Stimulated activated memory B cell treated with anti-CD40 and anti-IgM and Interleukin-4, amounts not matched to agents 10 μg/mL and 1 μg/mL and 100 μg/mL, for 72 hours (primary cell): ENCODE measurements at regions not wholly inside any gene's neighbourhood (a gene's known extent, or its start where the extent isn't known, plus 50 kb on each side); places are given as distances from the start of the nearest gene placed in this dataset.

ENCODE experiments used
- ATAC-seq: fragments of 150-1000 bp; cut with Tn5 transposase; 2 replicates; pipeline ENCODE4 v1.10.0; 2021
- H3K27ac Mint-ChIP-seq: one replicate; pipeline ENCODE4 v1.8.0; 2022; ENCODE audit warnings: mild to moderate bottlenecking, mixed read lengths
- H3K27me3 Mint-ChIP-seq: one replicate; pipeline ENCODE4 v1.8.0; 2022; ENCODE audit warnings: mixed read lengths
- H3K36me3 Mint-ChIP-seq: one replicate; pipeline ENCODE4 v1.8.0; 2022; ENCODE audit warnings: mixed read lengths
- H3K4me1 Mint-ChIP-seq: one replicate; pipeline ENCODE4 v1.8.0; 2022; ENCODE audit warnings: mixed read lengths
- H3K4me3 Mint-ChIP-seq: one replicate; pipeline ENCODE4 v1.8.0; 2022; ENCODE audit warnings: mild to moderate bottlenecking, moderate library complexity, mixed read lengths
- H3K9me3 Mint-ChIP-seq: one replicate; pipeline ENCODE4 v1.8.0; 2022; ENCODE audit warnings: mixed read lengths

GRCh38 chr4:41396214-41396613, 139.5 kb downstream of the UCHL1 start:
- ATAC-seq = no peak
- H3K27ac Mint-ChIP-seq = no peak overlapping the region
- no peaks in the 10 kb centered on the region for H3K9me3 Mint-ChIP-seq
- no peaks in the 10 kb centered on the region for H3K27me3 Mint-ChIP-seq
- H3K4me3 Mint-ChIP-seq = no peak overlapping the region
- H3K36me3 Mint-ChIP-seq = no peaks in the 10 kb centered on the region
- no peaks in the 10 kb centered on the region for H3K4me1 Mint-ChIP-seq

GRCh38 chr4:41396869-41397268, 140.1 kb downstream of the UCHL1 start:
- H3K36me3 Mint-ChIP-seq = no peaks in the 10 kb centered on the region
- no peaks in the 10 kb centered on the region for H3K9me3 Mint-ChIP-seq
- no peaks in the 10 kb centered on the region for H3K27me3 Mint-ChIP-seq
- H3K4me1 Mint-ChIP-seq = no peaks in the 10 kb centered on the region
- H3K27ac Mint-ChIP-seq = no peak overlapping the region
- no peak overlapping the region for H3K4me3 Mint-ChIP-seq
- ATAC-seq = no peak

- no peak for ATAC-seq
- H3K27me3 Mint-ChIP-seq = no peaks in the 10 kb centered on the region
- H3K4me1 Mint-ChIP-seq = no peaks in the 10 kb centered on the region
- H3K4me3 Mint-ChIP-seq = no peak overlapping the region
- H3K9me3 Mint-ChIP-seq = no peaks in the 10 kb centered on the region
- no peaks in the 10 kb centered on the region for H3K36me3 Mint-ChIP-seq
- H3K27ac Mint-ChIP-seq = no peak overlapping the region
Measured at GRCh38 chr4:41399231-41399630, 138.7 kb upstream of the LIMCH1 start.

- ATAC-seq = no peak
- no peaks in the 10 kb centered on the region for H3K27me3 Mint-ChIP-seq
- H3K4me1 Mint-ChIP-seq = no peaks in the 10 kb centered on the region
- H3K27ac Mint-ChIP-seq = no peak overlapping the region
- no peaks in the 10 kb centered on the region for H3K9me3 Mint-ChIP-seq
- H3K4me3 Mint-ChIP-seq = no peak overlapping the region
- H3K36me3 Mint-ChIP-seq = no peaks in the 10 kb centered on the region
Measured at GRCh38 chr4:41400296-41400695, 137.7 kb upstream of the LIMCH1 start.

GRCh38 chr4:41405464-41406112, 132.4 kb upstream of the LIMCH1 start:
- H3K4me3 Mint-ChIP-seq = no peak overlapping the region
- no peak for ATAC-seq
- no peaks in the 10 kb centered on the region for H3K36me3 Mint-ChIP-seq
- no peak overlapping the region for H3K27ac Mint-ChIP-seq
- H3K27me3 Mint-ChIP-seq = peaks cover 4% of the 10 kb centered on the region
- H3K4me1 Mint-ChIP-seq = no peaks in the 10 kb centered on the region
- no peaks in the 10 kb centered on the region for H3K9me3 Mint-ChIP-seq

GRCh38 chr4:41406113-41406516, 131.8 kb upstream of the LIMCH1 start:
- Mint-ChIP-seq H3K27me3 (peaks cover 9% of the 10 kb centered on the region), H3K9me3 (no peaks in the 10 kb centered on the region)
- ATAC-seq = no peak

GRCh38 chr4:41408150-41408549, 129.8 kb upstream of the LIMCH1 start:
- Mint-ChIP-seq H3K27me3 (peaks cover 10% of the 10 kb centered on the region), H3K9me3 (no peaks in the 10 kb centered on the region), H3K4me1 (no peaks in the 10 kb centered on the region), H3K4me3 (no peak overlapping the region), H3K27ac (no peak overlapping the region), H3K36me3 (no peaks in the 10 kb centered on the region)
- ATAC-seq = no peak

More at GRCh38 chr4:41406113-41406516, 131.8 kb upstream of the LIMCH1 start:
- Mint-ChIP-seq H3K27ac (no peak overlapping the region), H3K4me1 (no peaks in the 10 kb centered on the region), H3K36me3 (no peaks in the 10 kb centered on the region), H3K4me3 (no peak overlapping the region)

- Mint-ChIP-seq H3K27ac (no peak overlapping the region), H3K4me3 (no peak overlapping the region), H3K4me1 (no peaks in the 10 kb centered on the region), H3K9me3 (no peaks in the 10 kb centered on the region), H3K36me3 (no peaks in the 10 kb centered on the region), H3K27me3 (peaks cover 18% of the 10 kb centered on the region)
- ATAC-seq = no peak
Measured at GRCh38 chr4:41408859-41409593, 128.9 kb upstream of the LIMCH1 start.

- no peaks in the 10 kb centered on the region for H3K9me3 Mint-ChIP-seq
- peaks cover 18% of the 10 kb centered on the region for H3K27me3 Mint-ChIP-seq
- H3K4me1 Mint-ChIP-seq = no peaks in the 10 kb centered on the region
- H3K36me3 Mint-ChIP-seq = no peaks in the 10 kb centered on the region
- H3K4me3 Mint-ChIP-seq = no peak overlapping the region
- H3K27ac Mint-ChIP-seq = no peak overlapping the region
- ATAC-seq = no peak
Measured at GRCh38 chr4:41409594-41409895, 128.4 kb upstream of the LIMCH1 start.

- Mint-ChIP-seq H3K4me1 (no peaks in the 10 kb centered on the region), H3K27ac (no peak overlapping the region)
Measured at GRCh38 chr4:41410049-41410448, 127.9 kb upstream of the LIMCH1 start.

GRCh38 chr4:41413670-41414411, 124.1 kb upstream of the LIMCH1 start:
- Mint-ChIP-seq H3K9me3 (no peaks in the 10 kb centered on the region), H3K27me3 (peaks cover 18% of the 10 kb centered on the region), H3K4me3 (no peak overlapping the region), H3K27ac (no peak overlapping the region), H3K4me1 (no peaks in the 10 kb centered on the region), H3K36me3 (no peaks in the 10 kb centered on the region)
- no peak for ATAC-seq

More at GRCh38 chr4:41410049-41410448, 127.9 kb upstream of the LIMCH1 start:
- Mint-ChIP-seq H3K36me3 (no peaks in the 10 kb centered on the region), H3K9me3 (no peaks in the 10 kb centered on the region), H3K27me3 (peaks cover 18% of the 10 kb centered on the region), H3K4me3 (no peak overlapping the region)
- no peak for ATAC-seq

- H3K9me3 Mint-ChIP-seq = peaks cover under 1% of the 10 kb centered on the region
- H3K36me3 Mint-ChIP-seq = no peaks in the 10 kb centered on the region
- no peak overlapping the region for H3K27ac Mint-ChIP-seq
- ATAC-seq = no peak
- H3K4me3 Mint-ChIP-seq = no peak overlapping the region
- H3K27me3 Mint-ChIP-seq = peaks cover 18% of the 10 kb centered on the region
- H3K4me1 Mint-ChIP-seq = no peaks in the 10 kb centered on the region
Measured at GRCh38 chr4:41414412-41414779, 123.6 kb upstream of the LIMCH1 start.

GRCh38 chr4:41418444-41418843, 119.5 kb upstream of the LIMCH1 start:
- no peak overlapping the region for H3K27ac Mint-ChIP-seq
- peaks cover 4% of the 10 kb centered on the region for H3K9me3 Mint-ChIP-seq
- no peak for ATAC-seq
- peaks cover 6% of the 10 kb centered on the region for H3K27me3 Mint-ChIP-seq
- no peaks in the 10 kb centered on the region for H3K4me1 Mint-ChIP-seq
- no peaks in the 10 kb centered on the region for H3K36me3 Mint-ChIP-seq
- H3K4me3 Mint-ChIP-seq = no peak overlapping the region

- Mint-ChIP-seq H3K4me1 (no peaks in the 10 kb centered on the region), H3K27ac (no peak overlapping the region), H3K9me3 (peaks cover 4% of the 10 kb centered on the region), H3K36me3 (no peaks in the 10 kb centered on the region), H3K27me3 (no peaks in the 10 kb centered on the region), H3K4me3 (no peak overlapping the region)
- ATAC-seq = no peak
Measured at GRCh38 chr4:41420541-41420940, 117.4 kb upstream of the LIMCH1 start.

GRCh38 chr4:41423117-41423516, 114.8 kb upstream of the LIMCH1 start:
- Mint-ChIP-seq H3K4me3 (no peak overlapping the region), H3K9me3 (peaks cover 4% of the 10 kb centered on the region), H3K36me3 (no peaks in the 10 kb centered on the region), H3K27me3 (no peaks in the 10 kb centered on the region), H3K27ac (no peak overlapping the region), H3K4me1 (no peaks in the 10 kb centered on the region)
- no peak for ATAC-seq

GRCh38 chr4:41424522-41424921, 113.4 kb upstream of the LIMCH1 start:
- no peaks in the 10 kb centered on the region for H3K27me3 Mint-ChIP-seq
- H3K4me1 Mint-ChIP-seq = no peaks in the 10 kb centered on the region
- no peaks in the 10 kb centered on the region for H3K36me3 Mint-ChIP-seq
- no peak for ATAC-seq
- H3K27ac Mint-ChIP-seq = no peak overlapping the region
- H3K9me3 Mint-ChIP-seq = peaks cover 2% of the 10 kb centered on the region
- no peak overlapping the region for H3K4me3 Mint-ChIP-seq
